Uterus (tissue), 3 donors: ENCODE measurements at regions not wholly inside any gene's neighbourhood (a gene's known extent, or its start where the extent isn't known, plus 50 kb on each side); places are given as distances from the start of the nearest gene placed in this dataset.

ENCODE experiments used
- DNase-seq, 2 donors: peaks; one replicate each; pipeline ENCODE4 v3.0.0-alpha.2; 2019 to 2020
- H3K27ac ChIP-seq, 2 donors: fragments of 200-600 bp; sonication (generic); 1 replicate in 1 of 2; 2 replicates in 1 of 2; pipeline ENCODE4 v1.5.1; 2016 to 2018
- H3K27me3 ChIP-seq, 2 donors: fragments of 200-600 bp; sonication (generic); one replicate each; pipeline ENCODE4 v1.5.1; 2018 to 2019; ENCODE audit warnings: control low read depth in 1 of 2
- H3K36me3 ChIP-seq, 2 donors: fragments of 200-600 bp; sonication (generic); one replicate each; pipeline ENCODE4 v1.5.1; 2019; ENCODE audit warnings: control low read depth in 1 of 2
- H3K4me1 ChIP-seq, 2 donors: fragments of 200-600 bp; sonication (generic); one replicate each; pipeline ENCODE4 v1.5.1; 2018 to 2019; ENCODE audit warnings: control low read depth in 1 of 2
- H3K4me3 ChIP-seq, 2 donors: fragments of 200-600 bp; sonication (generic); 1 replicate in 1 of 2; 2 replicates in 1 of 2; pipeline ENCODE4 v1.5.1; 2018 to 2019; ENCODE audit warnings: mild to moderate bottlenecking in 1 of 2
- H3K9me3 ChIP-seq, 2 donors: fragments of 200-600 bp; sonication (generic); one replicate each; pipeline ENCODE4 v1.5.1; 2019; ENCODE audit warnings: control low read depth in 1 of 2
- CTCF ChIP-seq, 4 experiments: fragments of 200-600 bp in 2 of 4; fragments of 450-650 bp in 2 of 4; sonication (generic) in 2 of 4; IDR thresholded peaks; one replicate each; pipeline ENCODE4 v1.5.1; 2016 to 2019; ENCODE audit warnings: antibody characterized with exemption in 4 of 4, mild to moderate bottlenecking in 2 of 4, moderate library complexity in 1 of 4
- POLR2A ChIP-seq, 2 donors: fragments of 450-650 bp; IDR thresholded peaks; one replicate each; pipeline ENCODE4 v1.6.1; 2016; ENCODE audit warnings: antibody characterized with exemption in 2 of 2, mild to moderate bottlenecking in 1 of 2, moderate library complexity in 1 of 2
- intact Hi-C: fragments of 100-400 bp; cut with DNase I; formaldehyde crosslinking; loops from one replicate; pipeline ENCODE4 v1.15.1; 2023; ENCODE audit warnings: low total_unique reads
- donor health status: DM: yes; HTN: yes; CAD: no.

GRCh38 chr11:92342034-92342720 is 117.6 kb downstream of the FAT3 start:
- TF ChIP-seq CTCF (IDR thresholded peaks at IDR 0.05) (no peak), POLR2A (IDR thresholded peaks at IDR 0.05) (no peak)
- no peak overlapping the region for H3K4me3 ChIP-seq
- no peaks in the 10 kb centered on the region for H3K4me1 ChIP-seq
- no peaks in the 10 kb centered on the region for H3K36me3 ChIP-seq
- no peak for DNase-seq
- intact Hi-C loops, result no loop called here
- no peaks in the 10 kb centered on the region for H3K27me3 ChIP-seq
- no peak overlapping the region for H3K27ac ChIP-seq
- H3K9me3 ChIP-seq, result no peaks in the 10 kb centered on the region

DNA sequence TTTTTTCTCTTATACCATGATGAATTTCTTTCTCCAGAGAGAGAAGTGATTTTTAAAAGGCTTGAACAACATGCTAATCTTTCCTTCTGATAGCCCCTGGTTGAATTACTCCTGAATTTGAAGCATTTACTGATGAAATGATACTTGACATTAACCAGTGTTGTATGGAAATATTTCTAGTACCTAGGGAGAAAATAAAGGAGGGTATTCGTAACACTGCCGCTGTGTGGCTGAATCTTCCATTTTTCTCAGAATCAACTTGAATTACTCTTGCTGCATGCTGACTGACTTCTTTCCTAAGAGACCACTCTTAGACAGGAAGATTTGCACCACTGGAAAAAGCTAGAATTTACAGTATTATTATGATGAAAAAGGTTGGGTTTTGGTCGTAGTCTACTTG is 118.3 kb downstream of the FAT3 start:
- H3K27me3 ChIP-seq, result no peaks in the 10 kb centered on the region
- H3K27ac ChIP-seq, result no peak overlapping the region
- no peaks in the 10 kb centered on the region for H3K4me1 ChIP-seq
- intact Hi-C loops, result no loop called here
- H3K36me3 ChIP-seq, result no peaks in the 10 kb centered on the region
- H3K9me3 ChIP-seq, result no peaks in the 10 kb centered on the region
- H3K4me3 ChIP-seq, result no peak overlapping the region
- no peak for TF ChIP-seq POLR2A (IDR thresholded peaks at IDR 0.05)
- no peak for TF ChIP-seq CTCF (IDR thresholded peaks at IDR 0.05)
- no peak for DNase-seq

DNA sequence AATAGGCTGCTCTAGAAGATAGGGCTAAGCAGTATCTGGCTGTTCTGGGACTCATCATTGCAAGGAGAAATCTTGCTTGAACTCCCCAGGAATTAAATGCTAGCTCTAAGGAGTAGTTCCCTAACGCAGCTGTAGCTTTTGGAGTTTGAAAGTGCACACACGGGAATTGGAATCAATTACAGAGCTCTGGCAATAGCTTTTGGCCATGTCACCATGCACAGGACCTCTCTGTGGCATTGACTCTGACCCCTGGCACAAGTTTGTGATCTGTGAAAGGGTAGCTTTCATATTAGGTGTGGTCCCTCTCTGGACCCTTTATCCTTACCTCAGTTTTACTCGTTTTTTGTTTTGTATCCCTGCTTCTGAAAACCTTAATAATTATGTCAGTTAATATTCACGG is 121.6 kb downstream of the FAT3 start:
- intact Hi-C loops, result no loop called here
- Histone ChIP-seq H3K27ac (no peak overlapping the region), H3K9me3 (no peaks in the 10 kb centered on the region), H3K4me3 (no peak overlapping the region), H3K4me1 (no peaks in the 10 kb centered on the region), H3K36me3 (no peaks in the 10 kb centered on the region), H3K27me3 (no peaks in the 10 kb centered on the region)
- DNase-seq, result no peak
- TF ChIP-seq POLR2A (IDR thresholded peaks at IDR 0.05) (no peak), CTCF (IDR thresholded peaks at IDR 0.05) (no peak)

DNA sequence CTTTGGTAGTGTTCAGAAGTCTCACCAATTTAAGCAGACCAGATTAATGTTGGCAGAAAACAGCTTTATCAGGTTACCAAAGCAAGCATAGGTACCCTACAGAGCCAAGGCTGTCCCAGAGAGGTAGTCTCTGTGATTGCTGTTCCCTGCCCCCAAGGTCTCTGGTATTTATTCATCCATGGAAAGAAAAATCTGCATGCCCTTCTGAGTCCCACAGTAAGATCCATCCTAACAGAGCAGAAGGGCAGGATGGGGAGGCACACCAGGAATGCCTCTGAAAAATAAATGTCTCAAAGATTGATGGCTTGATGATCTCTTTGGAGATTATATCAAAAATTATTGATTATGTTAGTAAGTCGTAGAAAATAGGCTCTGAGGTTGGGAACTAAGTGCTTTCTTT is 122.8 kb downstream of the FAT3 start:
- H3K4me3 ChIP-seq, result no peak overlapping the region
- TF ChIP-seq CTCF (IDR thresholded peaks at IDR 0.05), result no peak
- TF ChIP-seq POLR2A (IDR thresholded peaks at IDR 0.05), result no peak
- intact Hi-C loops, result no loop called here
- H3K4me1 ChIP-seq, result no peaks in the 10 kb centered on the region
- H3K27ac ChIP-seq, result no peak overlapping the region
- no peaks in the 10 kb centered on the region for H3K9me3 ChIP-seq
- no peak for DNase-seq
- H3K27me3 ChIP-seq, result no peaks in the 10 kb centered on the region
- H3K36me3 ChIP-seq, result no peaks in the 10 kb centered on the region

- H3K36me3 ChIP-seq, result no peaks in the 10 kb centered on the region
- H3K9me3 ChIP-seq, result no peaks in the 10 kb centered on the region
- intact Hi-C loops, result no loop called here
- TF ChIP-seq CTCF (IDR thresholded peaks at IDR 0.05), result no peak
- no peak for TF ChIP-seq POLR2A (IDR thresholded peaks at IDR 0.05)
- no peak overlapping the region for H3K27ac ChIP-seq
- no peaks in the 10 kb centered on the region for H3K4me1 ChIP-seq
- H3K27me3 ChIP-seq, result no peaks in the 10 kb centered on the region
- no peak for DNase-seq
- H3K4me3 ChIP-seq, result no peak overlapping the region
Observed at GRCh38 chr11:92349486-92350156, 125.0 kb downstream of the FAT3 start.
